Endodermal cell (in vitro differentiated cells): ENCODE measurements at regions not wholly inside any gene's neighbourhood (a gene's known extent, or its start where the extent isn't known, plus 50 kb on each side); places are given as distances from the start of the nearest gene placed in this dataset.

Experiments used
- DNase-seq: peaks from one replicate; pipeline ENCODE4 v3.0.0-alpha.2; 2017
- H3K27ac ChIP-seq: 2 replicates; pipeline ENCODE4 v1.5.1; 2013; ENCODE audit warnings: mild to moderate bottlenecking, low read depth, low read length, moderate library complexity
- H3K27me3 ChIP-seq: 2 replicates; pipeline ENCODE4 v1.6.1; 2013; ENCODE audit warnings: mild to moderate bottlenecking, low read length, moderate library complexity; ENCODE audit not compliant: insufficient read depth, control insufficient read depth, poor library complexity, severe bottlenecking
- H3K36me3 ChIP-seq: 2 replicates; pipeline ENCODE4 v1.7.0; 2013; ENCODE audit warnings: mild to moderate bottlenecking, low read length, moderate library complexity; ENCODE audit not compliant: control insufficient read depth, insufficient read depth
- H3K4me1 ChIP-seq: one replicate; pipeline ENCODE4 v1.7.0; 2013; ENCODE audit warnings: low read length; ENCODE audit not compliant: control insufficient read depth, insufficient read depth
- H3K4me3 ChIP-seq: 2 replicates; pipeline ENCODE4 v1.5.1; 2013; ENCODE audit warnings: mild to moderate bottlenecking, low read length, moderate library complexity
- H3K9ac ChIP-seq: 2 replicates; pipeline ENCODE4 v1.6.1; 2013; ENCODE audit warnings: mild to moderate bottlenecking, low read length, moderate library complexity; ENCODE audit not compliant: poor library complexity, severe bottlenecking; ENCODE audit errors: extremely low read depth
- H3K9me3 ChIP-seq: 2 replicates; pipeline ENCODE4 v1.6.1; 2013; ENCODE audit warnings: mild to moderate bottlenecking, low read length, moderate library complexity; ENCODE audit not compliant: control insufficient read depth
- H3K27ac Mint-ChIP-seq: 2 replicates; pipeline ENCODE4 v1.8.0; 2020; ENCODE audit warnings: mixed read lengths
- H3K27me3 Mint-ChIP-seq: 2 replicates; pipeline ENCODE4 v1.8.0; 2021; ENCODE audit warnings: mild to moderate bottlenecking, mixed read lengths; ENCODE audit not compliant: insufficient read depth
- H3K36me3 Mint-ChIP-seq: 2 replicates; pipeline ENCODE4 v1.8.0; 2020; ENCODE audit warnings: low read depth, mixed read lengths
- H3K4me1 Mint-ChIP-seq: 2 replicates; pipeline ENCODE4 v1.8.0; 2020; ENCODE audit warnings: mixed read lengths
- H3K4me3 Mint-ChIP-seq: 2 replicates; pipeline ENCODE4 v1.8.0; 2020; ENCODE audit warnings: mild to moderate bottlenecking, moderate library complexity, mixed read lengths
- H3K9me3 Mint-ChIP-seq: 2 replicates; pipeline ENCODE4 v1.8.0; 2020; ENCODE audit warnings: mild to moderate bottlenecking, mixed read lengths
- WGBS, 2 experiments: methylation state at CpG; one replicate each; pipeline versions ENCODE4 v1.1.5 to v1.1.7; 2013; ENCODE audit warnings: missing lambda C conversion rate in 2 of 2, mixed read lengths in 1 of 2; ENCODE audit not compliant: insufficient coverage in 1 of 2, insufficient read length in 1 of 2; 5-methylcytosine and 5-hydroxymethylcytosine counted together
- TF ChIP-seq, protein P1 (sequence below): fragments of 200-600 bp; sonication (generic); conservative IDR thresholded peaks from 2 replicates; pipeline ENCODE4 v1.5.0; 2021; ENCODE audit warnings: antibody characterized with exemption, mild to moderate bottlenecking

DNA sequence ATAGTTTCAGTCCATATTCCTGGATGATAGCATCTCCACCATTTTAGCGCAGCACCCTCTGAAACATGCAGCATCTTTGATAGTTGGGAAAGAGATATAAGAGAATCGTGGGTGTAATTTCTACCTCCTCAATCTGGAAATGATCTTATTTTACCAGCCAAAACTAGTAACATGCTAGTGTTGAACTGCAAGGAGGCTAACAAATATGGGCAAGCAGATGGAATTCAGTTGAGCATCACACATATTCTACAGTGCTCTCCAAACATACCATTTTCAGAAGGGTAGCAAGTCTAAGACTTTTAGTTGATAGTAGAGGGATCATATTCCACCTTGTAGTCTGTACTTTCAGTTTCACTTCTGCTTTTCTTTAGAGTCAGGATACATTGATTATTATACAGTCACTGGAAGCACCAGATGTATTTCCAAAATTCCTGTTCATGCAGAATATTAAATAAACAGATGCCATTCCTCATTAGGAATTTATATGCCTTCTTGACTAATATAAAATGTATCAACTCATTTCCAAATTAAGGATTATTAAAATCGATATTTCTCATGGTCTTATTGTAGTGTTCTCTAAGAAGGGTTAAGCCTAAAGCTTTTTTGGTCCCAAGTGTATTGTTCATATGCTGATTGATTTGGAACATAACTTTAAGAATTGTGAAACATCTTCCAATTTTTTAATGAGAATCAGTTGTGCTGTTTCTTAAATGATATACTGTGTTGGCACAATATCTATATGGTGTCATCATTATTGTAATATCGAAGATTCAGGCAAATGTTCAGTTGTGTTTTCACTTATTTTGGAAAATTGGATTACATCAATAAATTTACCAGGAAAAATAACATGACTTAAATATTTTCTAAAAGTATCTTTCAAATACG lies 362.0 kb downstream of the CENPW start:
- Mint-ChIP-seq H3K27ac (no peak overlapping the region), H3K9me3 (no peaks in the 10 kb centered on the region), H3K36me3 (no peaks in the 10 kb centered on the region), H3K27me3 (no peaks in the 10 kb centered on the region), H3K4me3 (no peak overlapping the region), H3K4me1 (peaks cover 15% of the 10 kb centered on the region)
- Histone ChIP-seq H3K36me3 (no peaks in the 10 kb centered on the region), H3K4me1 (peaks cover 9% of the 10 kb centered on the region), H3K9ac (no peak overlapping the region), H3K27me3 (no peaks in the 10 kb centered on the region), H3K27ac (no peak overlapping the region), H3K9me3 (no peaks in the 10 kb centered on the region), H3K4me3 (no peak overlapping the region)
- TF ChIP-seq, protein P1, sequence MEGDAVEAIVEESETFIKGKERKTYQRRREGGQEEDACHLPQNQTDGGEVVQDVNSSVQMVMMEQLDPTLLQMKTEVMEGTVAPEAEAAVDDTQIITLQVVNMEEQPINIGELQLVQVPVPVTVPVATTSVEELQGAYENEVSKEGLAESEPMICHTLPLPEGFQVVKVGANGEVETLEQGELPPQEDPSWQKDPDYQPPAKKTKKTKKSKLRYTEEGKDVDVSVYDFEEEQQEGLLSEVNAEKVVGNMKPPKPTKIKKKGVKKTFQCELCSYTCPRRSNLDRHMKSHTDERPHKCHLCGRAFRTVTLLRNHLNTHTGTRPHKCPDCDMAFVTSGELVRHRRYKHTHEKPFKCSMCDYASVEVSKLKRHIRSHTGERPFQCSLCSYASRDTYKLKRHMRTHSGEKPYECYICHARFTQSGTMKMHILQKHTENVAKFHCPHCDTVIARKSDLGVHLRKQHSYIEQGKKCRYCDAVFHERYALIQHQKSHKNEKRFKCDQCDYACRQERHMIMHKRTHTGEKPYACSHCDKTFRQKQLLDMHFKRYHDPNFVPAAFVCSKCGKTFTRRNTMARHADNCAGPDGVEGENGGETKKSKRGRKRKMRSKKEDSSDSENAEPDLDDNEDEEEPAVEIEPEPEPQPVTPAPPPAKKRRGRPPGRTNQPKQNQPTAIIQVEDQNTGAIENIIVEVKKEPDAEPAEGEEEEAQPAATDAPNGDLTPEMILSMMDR: no peak
- no peak for DNase-seq
- WGBS, 2 experiments: 90% methylated on average over 2 to 5 of the region's 5 CpGs

DNA sequence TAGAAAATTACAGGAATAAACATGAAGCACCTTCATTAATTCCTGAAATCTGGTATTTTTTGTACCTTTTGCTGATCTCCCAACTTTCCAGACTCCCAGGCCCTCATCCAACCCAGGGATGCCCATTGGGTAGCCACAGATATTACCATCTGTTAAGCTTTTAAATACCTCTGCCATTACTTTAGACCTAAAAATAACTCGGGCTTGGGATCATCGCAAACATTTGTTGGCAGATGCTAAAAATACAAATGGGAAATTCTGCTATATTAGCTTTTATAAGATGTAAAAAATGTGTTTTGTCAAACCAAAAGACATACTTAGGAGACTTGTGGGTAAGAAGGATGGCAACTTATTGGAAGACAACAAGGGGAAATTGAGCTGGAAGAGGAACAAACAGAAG lies 376.1 kb downstream of the CENPW start:
- TF ChIP-seq, protein P1: no peak
- Histone ChIP-seq H3K27ac (peak overlapping the region; percentile 78), H3K4me3 (no peak overlapping the region), H3K4me1 (peaks cover 17% of the 10 kb centered on the region), H3K36me3 (no peaks in the 10 kb centered on the region), H3K27me3 (no peaks in the 10 kb centered on the region), H3K9me3 (no peaks in the 10 kb centered on the region), H3K9ac (no peak overlapping the region)
- no peaks in the 10 kb centered on the region for H3K9me3 Mint-ChIP-seq
- H3K27ac Mint-ChIP-seq: no peak overlapping the region
- H3K36me3 Mint-ChIP-seq: no peaks in the 10 kb centered on the region
- no peaks in the 10 kb centered on the region for H3K27me3 Mint-ChIP-seq
- no peak for DNase-seq
- 95% methylated on average over 2 of the region's 2 CpGs; no CpG with 5 or more reads in 1 of the 2 experiments for WGBS, 2 experiments
- peaks cover 22% of the 10 kb centered on the region for H3K4me1 Mint-ChIP-seq
- H3K4me3 Mint-ChIP-seq: no peak overlapping the region

DNA sequence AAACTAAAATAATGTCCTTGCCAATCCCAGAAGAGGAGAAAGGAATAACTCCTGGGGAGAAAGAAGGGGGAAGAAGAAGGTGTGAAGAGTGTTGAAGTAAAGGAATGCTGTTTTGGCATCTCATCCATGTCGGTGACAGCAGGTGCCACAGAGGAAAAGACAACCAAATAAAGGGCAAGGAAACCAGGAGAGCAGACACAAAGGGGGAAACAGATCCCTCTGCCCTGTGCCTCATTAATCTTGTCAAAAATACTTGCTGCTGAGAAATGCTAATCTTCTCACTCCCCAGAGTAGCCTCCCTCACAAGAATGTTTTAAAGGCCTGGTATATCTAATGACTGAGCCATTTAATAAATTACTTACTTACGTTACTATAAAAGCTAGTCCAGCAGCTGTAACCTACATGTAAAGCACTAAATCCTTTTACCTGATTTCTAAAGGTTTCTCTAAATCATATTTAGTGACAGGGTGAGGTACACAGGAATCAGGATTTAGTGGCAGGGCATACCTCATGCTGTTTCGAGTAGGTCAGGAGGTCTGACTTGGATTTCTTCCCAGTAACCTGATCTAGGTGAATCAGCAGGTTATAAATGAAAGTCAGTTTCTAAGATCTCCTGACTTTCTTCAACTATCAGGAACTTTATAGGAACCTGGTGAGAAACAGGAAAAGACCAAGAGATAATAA lies 377.1 kb downstream of the CENPW start:
- TF ChIP-seq, protein P1: no peak
- no peak overlapping the region for H3K4me3 ChIP-seq
- H3K9me3 Mint-ChIP-seq: no peaks in the 10 kb centered on the region
- peak; percentile 56 for DNase-seq
- no peaks in the 10 kb centered on the region for H3K36me3 Mint-ChIP-seq
- H3K4me1 Mint-ChIP-seq: peaks cover 22% of the 10 kb centered on the region
- H3K27me3 ChIP-seq: no peaks in the 10 kb centered on the region
- H3K4me3 Mint-ChIP-seq: no peak overlapping the region
- H3K27ac ChIP-seq: peak overlapping the region; percentile 78
- no peaks in the 10 kb centered on the region for H3K27me3 Mint-ChIP-seq
- H3K36me3 ChIP-seq: no peaks in the 10 kb centered on the region
- peaks cover 17% of the 10 kb centered on the region for H3K4me1 ChIP-seq
- no peak overlapping the region for H3K9ac ChIP-seq
- no peak overlapping the region for H3K27ac Mint-ChIP-seq
- H3K9me3 ChIP-seq: no peaks in the 10 kb centered on the region
- WGBS, 2 experiments: 74 to 86% methylated on average over 1 to 3 of the region's 3 CpGs
